WERI-Rb-1 (cell line): ENCODE measurements at regions not wholly inside any gene's neighbourhood (a gene's known extent, or its start where the extent isn't known, plus 50 kb on each side); places are given as distances from the start of the nearest gene placed in this dataset.

Experiments
- DNase-seq: peaks from one replicate; pipeline ENCODE4 v3.0.0-alpha.2; 2020
- H3K27ac ChIP-seq: fragments of 250-450 bp; sonication (Bioruptor Pico); 2 replicates; pipeline ENCODE4 v1.5.1; 2020; ENCODE audit warnings: mild to moderate bottlenecking, moderate library complexity
- H3K27me3 ChIP-seq: fragments of 250-450 bp; sonication (Bioruptor Pico); 2 replicates; pipeline ENCODE4 v1.5.1; 2021; ENCODE audit warnings: mild to moderate bottlenecking, low read depth, moderate library complexity; ENCODE audit not compliant: insufficient read depth, severe bottlenecking
- H3K36me3 ChIP-seq: fragments of 250-450 bp; sonication (Bioruptor Pico); 2 replicates; pipeline ENCODE4 v1.5.1; 2020; ENCODE audit warnings: mild to moderate bottlenecking, moderate library complexity
- H3K4me3 ChIP-seq: 2 replicates; pipeline ENCODE4 v1.5.1; 2011; ENCODE audit warnings: low read depth, mild to moderate bottlenecking, control low read depth, low read length
- H3K9me3 ChIP-seq: fragments of 250-450 bp; sonication (Bioruptor Pico); 2 replicates; pipeline ENCODE4 v1.5.1; 2021; ENCODE audit warnings: mild to moderate bottlenecking, moderate library complexity; ENCODE audit not compliant: severe bottlenecking
- CTCF ChIP-seq: IDR thresholded peaks from 2 replicates; pipeline ENCODE4 v1.5.1; 2011; ENCODE audit warnings: low read depth, mild to moderate bottlenecking, control low read depth, inconsistent platforms, low read length

GRCh38 chr11:70532731-70533130 is 134.4 kb downstream of the CTTN start:
- TF ChIP-seq CTCF = no peak
- H3K27me3 ChIP-seq = no peaks in the 10 kb centered on the region
- peak; percentile 1 for DNase-seq
- no peak overlapping the region for H3K4me3 ChIP-seq
- no peak overlapping the region for H3K27ac ChIP-seq
- H3K9me3 ChIP-seq = no peaks in the 10 kb centered on the region
- H3K36me3 ChIP-seq = no peaks in the 10 kb centered on the region

GRCh38 chr11:70535191-70535971 is 137.1 kb downstream of the CTTN start:
- H3K36me3 ChIP-seq = no peaks in the 10 kb centered on the region
- H3K27ac ChIP-seq = no peak overlapping the region
- no peak overlapping the region for H3K4me3 ChIP-seq
- DNase-seq = no peak
- no peak for TF ChIP-seq CTCF
- H3K9me3 ChIP-seq = no peaks in the 10 kb centered on the region
- H3K27me3 ChIP-seq = no peaks in the 10 kb centered on the region

GRCh38 chr11:70536051-70536877 is 137.9 kb downstream of the CTTN start:
- TF ChIP-seq CTCF = no peak
- H3K4me3 ChIP-seq = no peak overlapping the region
- no peak for DNase-seq
- no peaks in the 10 kb centered on the region for H3K9me3 ChIP-seq
- no peaks in the 10 kb centered on the region for H3K27me3 ChIP-seq
- no peaks in the 10 kb centered on the region for H3K36me3 ChIP-seq
- no peak overlapping the region for H3K27ac ChIP-seq

- DNase-seq = peak; percentile 2
- no peak for TF ChIP-seq CTCF
- Histone ChIP-seq H3K27ac (no peak overlapping the region), H3K4me3 (no peak overlapping the region), H3K36me3 (no peaks in the 10 kb centered on the region), H3K9me3 (no peaks in the 10 kb centered on the region), H3K27me3 (no peaks in the 10 kb centered on the region)
Measured at GRCh38 chr11:70537576-70538571, 139.5 kb downstream of the CTTN start.

- no peaks in the 10 kb centered on the region for H3K27me3 ChIP-seq
- TF ChIP-seq CTCF = no peak
- no peak for DNase-seq
- H3K36me3 ChIP-seq = no peaks in the 10 kb centered on the region
- H3K9me3 ChIP-seq = no peaks in the 10 kb centered on the region
- H3K4me3 ChIP-seq = no peak overlapping the region
- no peak overlapping the region for H3K27ac ChIP-seq
Measured at GRCh38 chr11:70538641-70539359, 140.5 kb downstream of the CTTN start.
